MM.1S (cell line): ENCODE measurements at regions not wholly inside any gene's neighbourhood (a gene's known extent, or its start where the extent isn't known, plus 50 kb on each side); places are given as distances from the start of the nearest gene placed in this dataset.

ENCODE experiments used
- EZH2 ChIP-seq: fragments of 300-600 bp; sonication (generic); optimal IDR thresholded peaks from 2 replicates; pipeline ENCODE3; 2017; ENCODE audit warnings: low read depth, mild to moderate bottlenecking, antibody characterized with exemption, low read length, mixed read lengths
- TF ChIP-seq, protein P1 (sequence below): fragments of 300-600 bp; sonication (generic); IDR thresholded peaks from 2 replicates; pipeline ENCODE4 v1.5.1; 2016; ENCODE audit warnings: antibody characterized with exemption, low read length, mixed read lengths

DNA sequence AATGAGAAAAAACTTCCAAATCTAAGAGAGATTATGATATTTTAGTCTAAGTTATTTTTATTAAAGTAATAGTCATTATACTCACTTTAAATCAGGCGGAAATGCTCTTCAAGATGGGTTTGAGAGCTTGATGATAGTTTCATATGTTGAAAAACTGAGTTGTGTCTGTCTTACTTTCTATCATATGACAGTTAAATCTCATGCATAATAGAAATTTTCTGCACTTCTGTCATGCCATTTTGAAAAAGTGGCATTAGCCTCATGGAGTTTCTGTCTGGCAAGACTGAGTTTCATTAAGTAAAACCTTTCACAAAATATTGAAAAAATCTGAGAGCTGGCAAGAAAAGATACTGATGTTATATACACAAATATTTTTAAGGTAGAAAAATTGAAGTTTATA is 511.8 kb downstream of the EPHA3 start:
- TF ChIP-seq EZH2 = no peak
- TF ChIP-seq, protein P1, sequence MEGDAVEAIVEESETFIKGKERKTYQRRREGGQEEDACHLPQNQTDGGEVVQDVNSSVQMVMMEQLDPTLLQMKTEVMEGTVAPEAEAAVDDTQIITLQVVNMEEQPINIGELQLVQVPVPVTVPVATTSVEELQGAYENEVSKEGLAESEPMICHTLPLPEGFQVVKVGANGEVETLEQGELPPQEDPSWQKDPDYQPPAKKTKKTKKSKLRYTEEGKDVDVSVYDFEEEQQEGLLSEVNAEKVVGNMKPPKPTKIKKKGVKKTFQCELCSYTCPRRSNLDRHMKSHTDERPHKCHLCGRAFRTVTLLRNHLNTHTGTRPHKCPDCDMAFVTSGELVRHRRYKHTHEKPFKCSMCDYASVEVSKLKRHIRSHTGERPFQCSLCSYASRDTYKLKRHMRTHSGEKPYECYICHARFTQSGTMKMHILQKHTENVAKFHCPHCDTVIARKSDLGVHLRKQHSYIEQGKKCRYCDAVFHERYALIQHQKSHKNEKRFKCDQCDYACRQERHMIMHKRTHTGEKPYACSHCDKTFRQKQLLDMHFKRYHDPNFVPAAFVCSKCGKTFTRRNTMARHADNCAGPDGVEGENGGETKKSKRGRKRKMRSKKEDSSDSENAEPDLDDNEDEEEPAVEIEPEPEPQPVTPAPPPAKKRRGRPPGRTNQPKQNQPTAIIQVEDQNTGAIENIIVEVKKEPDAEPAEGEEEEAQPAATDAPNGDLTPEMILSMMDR = no peak
